ENCODE measurements at regions not wholly inside any gene's neighbourhood (a gene's known extent, or its start where the extent isn't known, plus 50 kb on each side); places are given as distances from the start of the nearest gene placed in this dataset.

- H3K4me3 ChIP-seq (ENCODE audit: low read depth, low read length), result no peak overlapping the region
- TF ChIP-seq CTCF (IDR thresholded peaks at IDR 0.05; ENCODE audit: low read depth, low read length, missing control alignments), result no peak
- DNase-seq (ENCODE audit: low read depth), result no peak
Measured at GRCh38 chr15:39498629-39499028, 82.2 kb upstream of the THBS1 start.

- DNase-seq (ENCODE audit: low read depth), result no peak
- no peak for TF ChIP-seq CTCF (IDR thresholded peaks at IDR 0.05; ENCODE audit: low read depth, low read length, missing control alignments)
- H3K4me3 ChIP-seq (ENCODE audit: low read depth, low read length), result no peak overlapping the region
Measured at GRCh38 chr15:39499042-39499441, 81.8 kb upstream of the THBS1 start.

DNA sequence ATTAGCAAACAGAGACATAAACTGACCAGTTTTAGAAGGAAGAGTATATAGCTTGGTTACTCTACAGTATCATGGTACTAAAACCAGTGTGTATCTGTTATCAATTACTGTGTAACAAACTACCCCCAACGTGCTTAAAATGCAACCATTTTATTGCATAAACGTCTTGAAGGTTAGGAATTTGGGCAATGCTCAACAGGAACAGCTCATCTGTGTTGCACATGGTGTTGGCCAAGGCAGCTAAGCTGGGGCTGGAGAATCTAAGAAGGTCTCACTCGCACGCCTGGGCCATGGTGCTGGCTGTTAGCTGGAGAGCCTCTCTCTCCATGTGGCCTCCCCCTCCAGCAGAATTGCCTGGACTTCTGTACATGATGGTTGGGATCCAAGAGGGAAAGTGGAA is 81.2 kb upstream of the THBS1 start:
- TF ChIP-seq CTCF (IDR thresholded peaks at IDR 0.05; ENCODE audit: low read depth, low read length, missing control alignments), result no peak
- DNase-seq (ENCODE audit: low read depth), result no peak
- H3K4me3 ChIP-seq (ENCODE audit: low read depth, low read length), result no peak overlapping the region

GRCh38 chr15:39501366-39502081 is 79.4 kb upstream of the THBS1 start:
- H3K4me3 ChIP-seq (ENCODE audit: low read depth, low read length), result no peak overlapping the region
- TF ChIP-seq CTCF (IDR thresholded peaks at IDR 0.05; ENCODE audit: low read depth, low read length, missing control alignments), result no peak
- no peak for DNase-seq (ENCODE audit: low read depth)

GRCh38 chr15:39502082-39502447 is 78.8 kb upstream of the THBS1 start:
- H3K4me3 ChIP-seq (ENCODE audit: low read depth, low read length), result no peak overlapping the region
- DNase-seq (ENCODE audit: low read depth), result no peak
- no peak for TF ChIP-seq CTCF (IDR thresholded peaks at IDR 0.05; ENCODE audit: low read depth, low read length, missing control alignments)

- TF ChIP-seq CTCF (IDR thresholded peaks at IDR 0.05; ENCODE audit: low read depth, low read length, missing control alignments), result no peak
- no peak for DNase-seq (ENCODE audit: low read depth)
- no peak overlapping the region for H3K4me3 ChIP-seq (ENCODE audit: low read depth, low read length)
Measured at GRCh38 chr15:39502611-39503195, 78.2 kb upstream of the THBS1 start.

GRCh38 chr15:39503526-39503925 is 77.4 kb upstream of the THBS1 start:
- no peak overlapping the region for H3K4me3 ChIP-seq (ENCODE audit: low read depth, low read length)
- no peak for TF ChIP-seq CTCF (IDR thresholded peaks at IDR 0.05; ENCODE audit: low read depth, low read length, missing control alignments)
- no peak for DNase-seq (ENCODE audit: low read depth)
